GM19397 (cell line): ENCODE measurements at regions not wholly inside any gene's neighbourhood (a gene's known extent, or its start where the extent isn't known, plus 50 kb on each side); places are given as distances from the start of the nearest gene placed in this dataset.
"Not testable (repeated sequence)": the region's sequence is repeated elsewhere in the genome, so short reads cannot be mapped to it uniquely, and the experiment has no call there.

Source experiments
- ATAC-seq: cut with Tn5 transposase; IDR thresholded peaks from one replicate; pipeline ENCODE4 v1.9.1; 2021; ENCODE audit warnings: mild to moderate bottlenecking, moderate library complexity; ENCODE audit not compliant: unreplicated experiment

DNA sequence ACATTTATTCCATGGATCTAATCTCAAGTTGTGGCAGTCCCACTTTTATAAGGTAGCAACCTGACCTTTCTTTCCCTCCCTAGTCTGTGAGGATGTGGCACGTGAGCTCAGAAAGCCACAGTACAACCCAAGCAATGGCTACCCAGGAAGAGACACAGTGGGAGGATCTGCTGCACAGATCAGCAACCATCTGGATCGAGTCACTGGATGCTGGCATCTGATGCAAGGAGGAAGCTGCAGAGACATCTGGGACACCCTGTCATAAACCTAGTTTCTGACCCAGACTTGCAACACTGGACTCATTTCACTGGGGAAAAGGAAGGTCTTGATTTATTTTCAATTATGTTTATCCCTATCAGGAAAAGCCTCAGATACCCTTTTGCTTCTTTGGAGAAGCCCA lies 327.1 kb downstream of the PAPSS1 start:
- no peak for ATAC-seq

DNA sequence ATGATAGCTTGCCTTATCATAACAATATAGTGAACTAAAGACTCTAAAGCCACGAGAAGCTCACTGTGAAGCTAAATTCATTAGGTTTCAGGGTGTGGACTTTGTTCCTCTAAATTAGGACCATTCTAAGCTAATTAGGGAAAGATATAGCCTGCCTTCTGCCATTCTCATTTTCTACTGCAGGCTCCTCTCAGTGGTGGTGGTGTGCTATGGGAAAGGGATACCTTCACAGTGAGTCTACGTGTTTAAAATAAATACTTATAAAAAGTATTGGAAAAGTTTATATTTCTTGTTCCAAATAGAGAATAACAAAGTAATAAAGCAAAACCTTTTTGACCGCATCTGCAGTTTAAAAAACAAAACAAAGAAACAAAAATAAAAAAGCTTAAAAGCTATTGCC lies 327.7 kb downstream of the PAPSS1 start:
- ATAC-seq: no peak

DNA sequence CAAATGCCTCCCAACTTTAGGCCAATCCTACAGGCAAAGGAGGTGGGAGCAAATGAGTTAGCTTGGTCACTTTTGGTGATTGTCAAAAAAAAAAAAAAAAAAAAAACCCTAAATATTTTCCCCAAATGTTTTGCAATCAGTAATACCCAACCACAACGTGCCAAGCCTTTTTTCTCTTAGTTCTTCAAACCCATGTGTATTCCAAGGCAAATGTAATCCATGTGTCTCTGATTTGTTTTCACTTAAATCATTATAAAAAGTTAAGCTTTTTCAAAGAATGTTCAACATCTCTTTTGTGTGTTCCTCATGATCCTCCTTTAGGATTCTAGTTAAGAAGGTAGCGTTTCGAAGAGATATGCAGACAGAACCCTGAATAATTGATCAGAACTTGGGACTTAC lies 328.4 kb downstream of the PAPSS1 start:
- ATAC-seq: no peak

DNA sequence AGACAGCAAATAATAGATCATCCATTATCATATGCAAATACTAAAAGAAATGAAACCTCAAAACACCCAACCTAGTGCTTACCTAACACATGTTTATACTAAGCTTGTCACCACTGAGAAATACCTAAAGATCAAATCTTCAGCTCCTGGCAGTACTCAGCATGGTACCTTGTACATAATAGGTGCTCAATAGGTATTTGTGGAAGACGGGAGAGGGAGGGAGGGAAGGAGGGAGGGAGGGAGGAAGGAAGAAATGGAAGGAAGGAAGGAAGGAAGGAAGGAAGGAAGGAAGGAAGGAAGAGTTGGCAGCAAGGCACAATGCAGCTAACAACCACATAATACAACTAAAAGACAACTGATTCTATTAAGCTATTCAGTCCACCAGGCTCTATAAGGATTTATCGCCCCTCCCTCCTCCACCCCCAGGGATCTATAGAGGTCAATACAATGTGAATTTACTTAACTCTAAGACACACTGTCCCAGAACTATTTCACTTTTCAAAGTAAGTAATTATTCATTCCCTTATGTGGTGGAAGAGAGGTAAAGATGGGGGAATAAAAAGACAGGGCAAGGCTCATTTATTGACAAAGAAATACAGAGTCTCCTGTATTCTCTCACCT lies 328.9 kb downstream of the PAPSS1 start:
- ATAC-seq: no peak

DNA sequence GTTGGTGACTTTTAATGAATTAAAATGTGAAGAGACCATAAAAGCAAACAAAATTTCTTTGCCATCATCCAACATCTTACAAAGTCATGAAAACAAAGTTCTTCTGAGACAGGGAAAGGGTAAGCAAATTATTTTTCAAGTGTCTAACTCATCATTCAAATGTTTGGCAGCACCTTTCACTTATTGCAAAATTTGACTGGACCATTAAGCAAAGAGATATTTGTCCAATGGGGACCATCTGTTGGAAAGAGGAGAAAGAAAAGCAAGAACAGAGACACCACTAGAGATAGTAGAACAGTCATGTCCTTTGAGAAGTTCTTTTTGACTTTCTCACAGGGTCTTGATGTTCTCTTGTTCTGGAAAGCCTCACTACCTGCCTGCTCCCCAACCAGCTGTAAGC lies 330.1 kb downstream of the PAPSS1 start:
- no peak for ATAC-seq

DNA sequence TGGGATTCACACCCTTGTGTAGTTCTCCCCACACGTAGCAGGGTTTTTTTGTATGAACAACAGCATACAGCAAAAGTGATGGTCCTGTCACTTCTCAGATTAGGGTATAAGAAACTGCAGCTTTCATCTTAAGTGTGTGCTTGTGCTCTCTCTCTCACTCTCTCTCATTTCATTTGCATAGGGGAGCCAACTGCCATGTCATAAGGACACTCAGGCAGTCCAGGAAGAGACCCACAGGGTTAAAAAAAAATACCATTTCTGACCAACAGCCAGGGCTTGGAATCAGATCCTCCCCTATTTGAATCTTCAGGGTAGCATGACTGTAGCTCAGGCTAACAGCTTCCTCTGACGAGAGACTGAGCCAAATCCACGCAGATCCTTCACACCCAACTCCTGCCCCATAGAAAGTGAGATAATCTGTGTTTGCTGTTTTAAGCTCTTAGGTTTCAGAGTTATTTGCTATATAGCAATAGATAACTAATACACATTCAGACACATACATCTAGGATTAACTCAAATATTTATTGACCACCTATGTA lies 331.2 kb downstream of the PAPSS1 start:
- no peak for ATAC-seq

DNA sequence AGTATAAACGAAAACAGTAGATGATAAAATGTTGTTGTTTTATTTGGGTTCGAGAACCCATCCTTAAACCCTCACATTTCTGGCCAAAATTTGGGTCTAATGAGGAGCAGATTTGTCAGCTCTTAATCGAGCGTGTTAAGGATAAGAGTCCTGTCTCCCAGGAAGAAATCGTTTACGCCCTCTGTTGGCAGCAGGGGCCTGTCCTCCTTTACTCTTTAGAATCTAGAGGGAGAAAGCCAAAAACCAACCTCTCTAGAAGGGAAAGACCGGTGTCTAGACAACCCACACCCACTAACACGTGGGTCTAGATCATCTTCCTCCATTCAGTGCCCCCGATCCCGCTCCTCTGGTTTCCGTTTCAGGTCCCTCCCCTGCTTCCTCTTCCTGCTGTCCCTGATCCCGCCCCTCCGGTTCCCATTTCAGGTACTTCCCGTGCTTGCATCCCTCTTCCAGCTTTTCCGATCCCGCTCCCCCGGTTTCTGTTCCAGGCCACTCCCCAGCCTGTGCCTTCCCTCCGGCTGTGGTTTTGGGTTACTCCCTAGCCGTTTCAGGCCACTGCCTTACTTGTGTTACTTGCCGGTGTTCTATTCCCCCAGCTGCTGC lies 339.1 kb downstream of the PAPSS1 start:
- ATAC-seq: no peak

DNA sequence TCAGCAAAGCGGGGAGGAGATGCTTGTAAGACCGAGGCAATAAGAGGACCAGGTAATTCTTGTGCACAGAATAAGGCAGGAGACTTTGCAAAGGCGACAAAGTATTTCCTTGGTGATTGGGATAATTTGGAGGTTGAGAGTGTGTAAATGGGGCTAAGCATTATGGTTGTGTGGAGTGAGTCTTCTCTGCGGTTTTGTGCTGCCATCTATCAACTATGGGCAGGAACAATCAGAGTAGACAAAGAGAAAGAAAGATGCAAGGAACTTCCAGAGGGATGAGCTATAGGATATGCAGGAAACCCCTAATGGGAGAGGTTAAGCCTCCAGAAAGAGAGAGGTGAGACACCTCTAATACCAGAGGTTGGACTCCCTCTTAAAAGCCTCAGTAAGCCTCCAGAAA lies 339.8 kb downstream of the PAPSS1 start:
- no peak for ATAC-seq

DNA sequence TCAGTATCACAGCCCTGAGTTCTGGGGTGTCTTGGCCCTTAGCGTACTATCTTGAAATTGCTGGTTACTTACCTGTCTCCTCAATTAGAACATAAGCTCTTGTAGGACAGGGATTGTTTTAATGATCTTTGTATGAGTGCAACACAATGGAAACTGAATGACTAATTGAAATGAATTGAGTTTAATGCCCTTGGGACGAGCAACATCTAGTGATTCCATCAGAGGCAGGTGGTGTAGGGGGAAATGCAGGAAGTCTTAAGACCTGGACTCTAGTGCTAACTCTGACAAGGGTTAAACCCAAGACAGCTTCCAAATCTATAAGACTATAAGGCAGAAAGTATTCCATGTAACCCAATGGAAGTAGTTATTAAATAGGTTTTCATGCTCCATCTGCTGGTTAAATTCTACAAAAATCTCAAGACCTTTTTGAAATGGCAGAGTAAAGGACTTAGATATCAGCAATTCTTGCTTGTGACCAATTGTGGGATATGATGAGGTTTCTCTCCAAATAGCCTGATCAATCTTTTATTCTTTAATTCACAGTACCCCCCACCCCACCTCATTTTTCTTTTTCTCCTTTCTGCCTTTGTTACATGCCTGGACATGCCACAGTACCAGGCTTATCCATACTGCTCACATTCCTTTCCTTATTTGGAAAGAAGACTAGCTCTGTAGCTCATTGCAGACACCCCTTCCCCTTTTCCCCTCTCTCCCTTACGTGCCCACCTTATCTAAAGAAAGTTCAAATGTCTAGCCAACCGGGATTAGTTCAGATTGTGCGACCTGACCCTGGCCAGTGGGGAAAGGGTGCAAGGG lies 340.8 kb downstream of the PAPSS1 start:
- ATAC-seq: no peak

DNA sequence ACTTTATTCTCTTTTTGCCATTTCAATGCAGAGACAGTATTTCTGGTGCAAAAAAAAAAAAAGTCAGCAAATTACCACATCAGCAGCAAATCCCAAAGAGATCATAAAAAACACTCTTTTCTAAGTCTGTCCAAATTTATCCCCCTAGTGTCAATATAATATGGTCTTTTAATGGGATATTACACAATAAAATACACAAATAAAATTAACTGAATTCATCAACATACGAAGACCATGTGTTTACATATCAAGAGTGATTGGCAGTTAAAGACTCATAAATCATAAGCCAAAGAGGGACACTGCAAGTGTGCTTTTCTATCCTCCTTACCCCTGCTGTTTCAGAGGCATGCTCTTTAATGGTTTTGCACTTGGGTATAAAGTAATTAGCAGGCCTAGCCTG lies 340.2 kb upstream of the DKK2 start:
- no peak for ATAC-seq

DNA sequence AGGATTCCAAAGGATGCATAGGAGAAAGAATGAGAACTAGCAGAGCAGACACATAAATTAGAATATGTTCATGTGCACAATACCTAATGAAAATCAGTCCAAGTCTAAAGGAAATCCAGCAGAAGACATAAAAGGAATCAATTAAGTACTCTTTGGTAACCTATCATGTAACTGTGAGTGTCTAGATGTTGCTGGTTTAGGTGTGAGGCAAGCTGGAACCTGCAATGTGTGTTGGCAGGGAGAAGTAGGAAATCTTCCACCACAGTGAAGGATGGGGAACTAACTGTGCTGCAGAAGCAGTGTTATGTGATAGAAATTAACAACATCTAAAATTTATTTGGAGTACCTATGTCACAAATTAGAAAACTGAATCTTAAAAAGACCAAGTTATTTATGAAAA lies 330.8 kb upstream of the DKK2 start:
- ATAC-seq: no peak

DNA sequence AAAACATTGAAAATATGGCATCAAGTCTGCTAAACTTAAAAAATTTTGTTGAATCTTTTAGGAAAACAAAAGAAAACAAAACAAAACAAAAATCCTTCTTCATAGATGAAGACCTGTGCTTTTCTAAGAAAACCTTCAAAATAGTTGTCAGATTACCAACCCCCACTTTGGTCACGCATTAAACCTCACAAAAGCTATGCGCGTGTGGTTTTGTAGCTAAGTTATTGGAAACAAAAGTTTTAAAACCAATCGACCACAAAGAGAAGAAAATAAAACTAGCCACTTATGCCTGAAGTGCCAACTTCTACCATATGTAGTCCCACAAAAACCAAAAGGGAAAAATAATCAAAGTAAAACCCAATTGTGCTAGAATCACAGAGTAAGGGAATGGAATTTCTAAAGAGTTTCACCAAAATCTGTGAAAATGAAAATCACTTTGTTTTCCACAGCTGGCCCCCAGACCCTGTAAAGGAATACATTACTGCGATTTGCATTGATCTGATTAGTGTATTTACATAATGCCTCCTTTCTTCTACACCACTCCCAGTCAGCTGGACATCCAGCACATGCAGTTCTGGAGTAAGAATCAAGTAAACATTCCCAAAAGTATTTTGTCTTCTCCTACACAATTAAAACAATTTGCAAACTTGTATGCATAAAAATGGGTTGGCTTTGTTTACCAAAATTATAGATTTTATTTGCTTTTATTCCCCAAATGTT lies 330.1 kb upstream of the DKK2 start:
- ATAC-seq: no peak

DNA sequence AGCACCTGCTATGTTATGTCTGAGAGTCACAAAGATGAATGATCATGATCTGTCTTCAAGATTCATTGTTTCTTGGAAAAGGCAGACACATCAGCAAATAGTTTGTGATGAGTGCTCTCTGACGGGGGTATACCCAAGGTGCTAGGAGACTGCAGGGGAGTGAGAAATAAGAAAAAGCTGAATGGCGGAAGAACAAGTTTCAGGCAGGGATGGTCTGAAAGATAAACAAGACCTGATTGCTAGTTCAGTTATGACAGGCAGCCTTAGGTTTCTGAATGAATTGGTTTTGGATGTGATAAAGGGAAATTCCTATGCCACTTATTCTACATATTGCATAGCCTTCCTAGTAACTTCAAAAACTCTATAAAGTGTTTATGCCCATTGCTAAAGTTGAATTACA lies 327.0 kb upstream of the DKK2 start:
- no peak for ATAC-seq

DNA sequence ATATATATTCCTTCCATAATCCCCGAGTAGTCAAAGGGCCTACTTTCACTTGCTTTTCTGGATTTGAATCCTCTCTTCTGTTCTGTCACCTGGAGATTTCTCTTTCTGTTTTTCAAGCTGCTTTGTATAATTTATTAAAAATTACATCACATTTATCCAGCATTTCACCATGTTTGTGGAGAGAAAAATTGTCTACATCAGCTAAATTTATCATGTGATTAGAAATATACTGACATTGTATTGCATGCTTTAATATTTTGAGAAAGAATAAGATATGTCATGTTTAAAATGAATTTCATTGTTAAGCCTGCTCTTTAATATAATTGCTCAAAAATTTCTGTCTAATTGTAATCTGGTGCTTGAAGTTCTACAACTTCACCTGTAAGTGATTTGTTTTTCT lies 323.1 kb upstream of the DKK2 start:
- no peak for ATAC-seq

DNA sequence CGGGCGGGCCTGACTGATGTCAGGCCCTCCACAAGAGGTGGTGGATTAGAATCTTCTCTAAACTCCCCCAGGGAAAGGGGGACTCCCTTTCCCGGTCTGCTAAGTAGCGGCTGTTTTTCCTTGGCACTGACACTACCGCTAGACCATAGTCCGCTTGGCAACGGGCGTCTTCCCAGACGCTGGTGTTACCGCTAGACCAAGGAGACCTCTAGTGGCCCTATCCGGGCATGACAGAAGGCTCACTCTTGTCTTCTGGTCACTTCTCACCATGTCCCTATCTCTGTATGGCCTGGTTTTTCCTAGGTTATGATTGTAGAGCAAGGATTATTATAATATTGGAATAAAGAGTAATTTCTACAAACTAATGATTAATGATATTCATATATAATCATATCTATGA lies 318.2 kb upstream of the DKK2 start:
- not testable (repeated sequence) for ATAC-seq

DNA sequence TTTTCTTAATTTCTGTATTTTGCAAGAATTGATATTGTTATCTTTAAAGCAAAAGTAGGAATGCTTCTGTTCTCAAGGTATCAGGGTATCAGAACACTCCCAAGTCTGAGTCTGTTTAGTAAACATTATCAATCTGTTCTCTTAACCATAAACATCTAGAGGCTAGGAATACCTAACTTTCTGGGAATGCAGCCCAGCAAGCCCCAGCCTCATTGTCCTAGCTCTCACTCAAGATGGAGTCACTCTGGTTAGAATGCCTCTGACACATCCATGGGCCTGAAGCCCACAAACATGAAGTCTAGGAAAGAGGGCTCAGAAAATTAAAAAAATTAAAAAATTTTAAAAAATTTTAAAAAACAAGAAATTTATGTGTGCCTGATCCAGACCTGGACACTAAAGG lies 315.1 kb upstream of the DKK2 start:
- no peak for ATAC-seq

DNA sequence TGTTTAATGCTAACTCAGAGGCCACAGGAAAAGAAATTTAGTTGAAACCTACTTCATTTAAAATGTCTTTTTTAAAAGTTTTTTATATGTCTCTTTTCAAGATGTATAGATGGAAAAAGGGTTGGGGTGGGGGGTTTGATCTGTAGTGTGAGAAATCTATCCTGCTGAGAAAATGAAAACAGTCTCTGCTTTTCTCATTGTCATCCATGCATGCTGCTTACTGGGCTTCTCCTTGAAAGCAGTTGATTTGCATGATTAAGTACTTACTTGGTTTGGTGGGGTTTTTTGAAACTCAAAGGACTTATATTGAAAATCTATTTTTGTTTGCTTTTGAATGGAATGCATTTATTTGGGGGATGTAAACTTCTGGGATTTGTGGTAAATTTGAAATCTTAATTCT lies 313.6 kb upstream of the DKK2 start:
- no peak for ATAC-seq

DNA sequence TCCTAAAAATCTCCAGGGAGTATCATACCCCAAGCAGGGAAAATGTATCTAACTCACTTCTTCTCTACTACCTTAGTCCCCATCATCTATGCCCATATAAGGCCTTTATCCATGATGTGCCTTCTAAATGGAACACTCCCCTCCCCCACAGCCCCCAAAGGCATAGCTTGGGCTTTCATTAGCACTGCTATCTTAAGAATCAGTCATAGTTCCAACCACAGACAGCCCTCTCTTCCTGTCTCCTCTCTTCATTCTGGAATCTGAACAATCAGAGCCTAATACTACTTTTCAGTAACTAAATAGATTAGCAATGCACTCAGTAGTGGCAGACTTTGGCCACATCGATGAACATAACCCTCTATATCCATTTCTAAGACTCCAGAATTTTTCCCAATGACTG lies 313.2 kb upstream of the DKK2 start:
- no peak for ATAC-seq

DNA sequence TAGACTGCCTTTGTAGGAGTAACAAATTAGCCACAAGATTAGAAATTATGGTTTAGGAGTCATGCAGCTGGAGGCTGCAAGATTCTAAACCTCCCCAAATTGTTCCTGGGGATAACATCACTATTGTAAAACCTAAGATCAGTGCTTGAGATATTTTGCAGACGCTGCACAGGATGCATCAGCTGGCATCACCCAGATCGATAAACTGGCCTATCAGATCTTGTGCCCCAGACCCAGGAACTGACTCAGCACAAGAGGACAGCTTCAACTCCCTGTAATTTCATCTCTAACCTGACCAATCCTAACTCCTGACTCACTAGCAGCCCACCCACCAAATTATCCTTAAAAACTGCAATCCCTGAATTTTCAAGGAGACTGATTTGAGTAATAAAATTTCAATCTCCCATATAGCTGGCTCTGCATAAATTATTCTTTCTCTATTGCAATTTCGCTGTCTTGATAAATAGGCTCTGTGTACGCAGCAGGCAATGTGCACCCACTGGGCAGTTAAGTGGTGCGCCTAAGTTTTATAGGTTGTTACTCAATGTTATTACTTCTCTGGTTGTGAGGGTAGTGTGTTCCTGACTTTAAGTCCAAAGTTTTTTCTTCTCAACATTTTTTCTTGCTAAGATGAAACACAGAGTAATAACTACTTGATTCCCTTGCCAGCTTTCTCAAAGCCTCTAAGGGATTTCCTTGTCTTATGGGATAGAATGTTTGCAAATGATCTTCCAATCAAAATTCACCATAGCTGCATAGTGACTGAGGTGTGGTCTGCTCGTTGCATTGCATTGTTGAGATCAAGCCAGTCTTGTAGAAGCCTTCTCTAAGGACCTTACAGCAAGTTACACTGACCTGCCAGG lies 312.3 kb upstream of the DKK2 start:
- ATAC-seq: no peak

DNA sequence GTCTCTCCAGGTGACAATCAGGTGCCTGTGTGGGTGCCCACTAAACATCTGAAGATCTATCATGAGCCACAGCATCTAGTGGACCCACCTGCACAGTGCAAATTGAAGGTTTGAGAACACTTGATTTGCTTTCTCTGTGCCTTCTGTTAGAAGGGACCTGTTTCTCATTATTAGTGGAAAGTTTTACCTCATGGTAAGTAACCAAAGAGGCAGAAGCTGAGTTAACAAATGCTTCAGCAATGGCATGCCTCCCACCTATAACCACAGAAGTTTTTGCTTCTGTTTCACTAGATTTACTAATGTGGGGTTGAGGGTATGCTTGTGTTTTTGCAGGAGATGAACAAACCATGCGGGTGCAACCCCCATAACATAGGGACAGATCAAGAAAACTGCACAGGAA lies 297.4 kb upstream of the DKK2 start:
- ATAC-seq: no peak

DNA sequence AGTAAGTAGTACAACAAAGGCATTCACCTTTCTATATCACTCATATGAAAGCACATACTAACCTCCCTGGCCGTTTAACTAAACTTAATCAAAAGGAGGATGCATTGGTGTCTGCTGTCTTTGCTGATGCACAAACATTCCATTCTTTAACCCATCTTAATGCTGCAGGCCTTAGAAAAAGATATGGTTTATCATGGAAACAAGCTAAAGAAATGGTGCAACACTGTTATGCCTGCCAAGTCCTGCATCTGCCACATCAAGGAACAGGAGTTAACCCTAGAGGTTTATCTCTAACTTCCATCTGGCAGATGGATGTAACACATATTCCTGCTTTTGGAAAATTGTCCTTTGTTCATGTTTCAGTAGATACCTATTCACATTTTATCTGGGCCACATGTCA lies 296.5 kb upstream of the DKK2 start:
- not testable (repeated sequence) for ATAC-seq
